SKM-1 (cell line): ENCODE measurements at regions not wholly inside any gene's neighbourhood (a gene's known extent, or its start where the extent isn't known, plus 50 kb on each side); places are given as distances from the start of the nearest gene placed in this dataset.
"Not testable (repeated sequence)": the region's sequence is repeated elsewhere in the genome, so short reads cannot be mapped to it uniquely, and the experiment has no call there.

ENCODE experiments used
- DNase-seq: peaks from one replicate; lab custom pipeline; 2025; ENCODE audit not compliant: unreplicated experiment; lab: John Stamatoyannopoulos, UW

- DNase-seq = no peak
Measured at GRCh38 chrX:55326985-55327384, 62.3 kb upstream of the PAGE3 start.

- no peak for DNase-seq
Measured at GRCh38 chrX:55335296-55335695, 70.6 kb upstream of the PAGE3 start.

- DNase-seq = no peak
Measured at GRCh38 chrX:55336176-55336575, 71.5 kb upstream of the PAGE3 start.

- DNase-seq = no peak
Measured at GRCh38 chrX:55340896-55341433, 76.2 kb upstream of the PAGE3 start.

- DNase-seq = peak; percentile 0
Measured at GRCh38 chrX:55342533-55343501, 78.1 kb upstream of the PAGE3 start.

GRCh38 chrX:55356609-55357008 is 91.9 kb upstream of the PAGE3 start:
- no peak for DNase-seq

- DNase-seq = no peak
Measured at GRCh38 chrX:55357236-55357635, 92.5 kb upstream of the PAGE3 start.

- DNase-seq = no peak
Measured at GRCh38 chrX:55379396-55379795, 72.5 kb upstream of the MAGEH1 start.

GRCh38 chrX:55389376-55389775 is 62.6 kb upstream of the MAGEH1 start:
- no peak for DNase-seq

- DNase-seq = not testable (repeated sequence)
Measured at GRCh38 chrX:55396836-55397235, 55.1 kb upstream of the MAGEH1 start.
